HepG2 (cell line): ENCODE measurements at regions not wholly inside any gene's neighbourhood (a gene's known extent, or its start where the extent isn't known, plus 50 kb on each side); places are given as distances from the start of the nearest gene placed in this dataset.
A peak's percentile ranks its signal among the peaks of the same experiment; 100 is the strongest.

Experiments
- ATAC-seq: fragments of 200-7000 bp; cut with Tn5 transposase; 3 replicates; pipeline ENCODE4 v1.9.1; 2020; ENCODE audit warnings: mild to moderate bottlenecking, moderate library complexity
- BruUV-seq: library from RNA; stranded (reverse); fragments of 400-500 nt; replicated peaks from 2 replicates; lab custom pipeline; 2021; lab: Mats Ljungman, UMichigan
- CTCF ChIA-PET: fragments of 300-600 bp; formaldehyde crosslinking; extraction: SDS; loops from one replicate; lab custom pipeline; 2021; ENCODE audit warnings: low total read pairs, inconsistent platforms, low intra/inter-chr PET ratio; lab: Yijun Ruan, JAX
- POLR2A ChIA-PET: fragments of 350-600 bp; sonication (Branson Sonifier 250); formaldehyde crosslinking; loops from one replicate; lab custom pipeline; 2020; ENCODE audit warnings: antibody characterized with exemption, inconsistent platforms; lab: Yijun Ruan, JAX
- DNase-seq: peaks from one replicate; pipeline ENCODE4 v3.0.0-alpha.2; 2015; ENCODE audit warnings: low spot score
- FAIRE-seq: peaks from 3 replicates; lab custom pipeline; 2011; peaks lifted over from hg19 to GRCh38; lab: Jason Lieb, UNC
- H2AFZ ChIP-seq: one replicate; pipeline ENCODE4 v1.6.1; 2011; ENCODE audit warnings: low read length, inconsistent platforms
- H3K27ac ChIP-seq: fragments of 300-600 bp; 3 replicates; pipeline ENCODE4 v1.8.0; 2011; ENCODE audit warnings: mixed run types, mild to moderate bottlenecking, mixed read lengths, low read length, inconsistent platforms; ENCODE audit not compliant: insufficient read depth; ENCODE audit errors: extremely low read length
- H3K27me3 ChIP-seq, 2 experiments: fragments of 200-600 bp in 1 of 2; 2 replicates in 1 of 2; 3 replicates in 1 of 2; pipeline versions ENCODE4 v1.6.0 to v1.8.0; 2011; ENCODE audit warnings: low read length in 2 of 2, mild to moderate bottlenecking in 2 of 2, moderate library complexity in 2 of 2, inconsistent platforms in 1 of 2; ENCODE audit not compliant: insufficient read depth in 2 of 2, control insufficient read depth in 1 of 2
- H3K36me3 ChIP-seq, 2 experiments: fragments of 200-600 bp in 1 of 2; replicated peaks in 1 of 2; 2 replicates in 1 of 2; 3 replicates in 1 of 2; pipeline versions ENCODE4 v1.5.1 to v1.8.0; 2011; ENCODE audit warnings: low read length in 2 of 2, inconsistent platforms in 1 of 2; ENCODE audit not compliant: insufficient read depth in 2 of 2, control insufficient read depth in 1 of 2
- H3K4me1 ChIP-seq: 2 replicates; pipeline ENCODE4 v1.5.1; 2012; ENCODE audit warnings: low read length, inconsistent platforms; ENCODE audit not compliant: insufficient read depth
- H3K4me2 ChIP-seq: 2 replicates; pipeline ENCODE4 v1.6.0; 2011; ENCODE audit warnings: low read depth, low read length, inconsistent platforms
- H3K4me3 ChIP-seq, 3 experiments: fragments of 200-600 bp in 1 of 3; sonication (generic), shearing (Covaris generic) in 1 of 3; replicated peaks in 1 of 3; 2 replicates each; pipeline ENCODE4 v1.5.1; 2011 to 2016; ENCODE audit warnings: low read length in 3 of 3, inconsistent platforms in 2 of 3, low read depth in 2 of 3, mild to moderate bottlenecking in 2 of 3, control low read depth in 1 of 3, mixed read lengths in 1 of 3; ENCODE audit not compliant: insufficient read depth in 1 of 3
- H3K79me2 ChIP-seq: one replicate; pipeline ENCODE4 v1.6.1; 2011; ENCODE audit warnings: low read length, inconsistent platforms; ENCODE audit not compliant: insufficient read depth
- H3K9ac ChIP-seq: 2 replicates; pipeline ENCODE4 v1.6.0; 2011; ENCODE audit warnings: mild to moderate bottlenecking, low read depth, low read length, inconsistent platforms; ENCODE audit not compliant: insufficient read depth
- H3K9me3 ChIP-seq: 2 replicates; pipeline ENCODE4 v1.5.1; 2012; ENCODE audit warnings: mild to moderate bottlenecking, low read length
- H4K20me1 ChIP-seq: 2 replicates; pipeline ENCODE4 v1.6.0; 2011; ENCODE audit warnings: inconsistent platforms, mild to moderate bottlenecking, low read length, moderate library complexity; ENCODE audit not compliant: insufficient read depth
- CEBPB ChIP-seq: IDR thresholded peaks from 2 replicates; pipeline ENCODE4 v1.6.1; 2011; ENCODE audit warnings: low read depth, low read length, improper control_type of control experiment, borderline replicate concordance
- CREB1 ChIP-seq, 2 experiments: fragments of 450-650 bp in 1 of 2; IDR thresholded peaks; 2 replicates each; pipeline ENCODE4 v1.6.1; 2016 to 2017; ENCODE audit warnings: control low read depth in 1 of 2, mild to moderate bottlenecking in 1 of 2, missing compliant biosample characterization in 1 of 2, missing genetic modification characterization in 1 of 2
- MAX ChIP-seq: IDR thresholded peaks from 2 replicates; pipeline ENCODE4 v1.6.1; 2012; ENCODE audit warnings: inconsistent platforms
- STAT5B ChIP-seq: sonication (generic); formaldehyde crosslinking; IDR thresholded peaks from 2 replicates; pipeline ENCODE4 v1.4.0; 2020; ENCODE audit warnings: missing genetic modification reagents
- TBP ChIP-seq: sonication (generic); formaldehyde crosslinking; IDR thresholded peaks from 2 replicates; pipeline ENCODE4 v1.5.0; 2020; ENCODE audit warnings: missing genetic modification reagents
- TERF1 ChIP-seq: sonication (generic); formaldehyde crosslinking; IDR thresholded peaks from 2 replicates; pipeline ENCODE4 v1.8.0; 2022; ENCODE audit warnings: mild to moderate bottlenecking, missing genetic modification reagents, moderate library complexity
- ZFP36 ChIP-seq: fragments of 150-350 bp; IDR thresholded peaks from 2 replicates; pipeline ENCODE4 v1.6.1; 2018; ENCODE audit warnings: borderline replicate concordance, low read length, low read depth; ENCODE audit not compliant: partially characterized antibody
- ZHX1 ChIP-seq: sonication (generic); formaldehyde crosslinking; IDR thresholded peaks from 2 replicates; pipeline ENCODE4 v1.8.1; 2022; ENCODE audit warnings: low read depth, mild to moderate bottlenecking, missing genetic modification reagents
- ZNF430 ChIP-seq: sonication (generic); formaldehyde crosslinking; IDR thresholded peaks from 2 replicates; pipeline ENCODE4 v1.9.0; 2021; ENCODE audit warnings: mild to moderate bottlenecking, missing genetic modification reagents
- WGBS: methylation state at CpG from one replicate; pipeline ENCODE4 v1.1.6; 2017; ENCODE audit warnings: low lambda C conversion rate; 5-methylcytosine and 5-hydroxymethylcytosine counted together
- in situ Hi-C: cut with HindIII; loops from 2 replicates; pipeline ENCODE4 v1.10.0; 2017; ENCODE audit warnings: low pct_unique_long_range_greater_than_20kb; ENCODE audit not compliant: extremely low pct_ligation_motif_present
- intact Hi-C: fragments of 100-400 bp; cut with micrococcal nuclease; formaldehyde crosslinking; loops from one replicate; pipeline ENCODE4 v1.10.0; 2022; ENCODE audit not compliant: unreplicated experiment
- TF ChIP-seq, protein P1 (sequence below): sonication (generic); formaldehyde crosslinking; IDR thresholded peaks from 2 replicates; pipeline ENCODE4 v1.4.0; 2020; ENCODE audit warnings: mild to moderate bottlenecking, missing genetic modification reagents
- TF ChIP-seq, protein P2 (sequence below): sonication (generic); formaldehyde crosslinking; IDR thresholded peaks from 2 replicates; pipeline ENCODE4 v1.8.0; 2023; ENCODE audit warnings: mild to moderate bottlenecking, missing genetic modification reagents

DNA sequence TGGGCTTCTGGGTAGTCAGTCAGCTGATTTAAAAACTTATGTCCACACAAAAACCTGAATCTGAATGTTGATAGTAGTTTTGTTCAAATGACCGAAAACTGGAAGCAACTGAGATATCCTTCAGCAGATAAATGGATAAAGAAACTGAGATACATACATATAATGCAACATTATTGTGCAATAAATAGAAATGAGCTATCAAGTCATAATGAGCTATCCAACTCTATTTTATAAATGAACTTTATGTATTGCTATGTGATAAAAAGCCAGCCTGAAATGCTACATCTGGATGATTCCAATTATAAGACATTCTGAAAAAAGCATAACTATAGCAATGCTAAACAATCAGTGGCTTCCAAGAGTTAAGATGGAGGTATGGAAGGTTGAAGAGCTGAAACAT, 748.7 kb downstream of the TNS3 start:
- DNase-seq: no peak
- no peaks in the 10 kb centered on the region for H4K20me1 ChIP-seq
- in situ Hi-C loops (no loop called here), intact Hi-C loops (no loop called here)
- H3K79me2 ChIP-seq: no peaks in the 10 kb centered on the region
- TF ChIP-seq ZFP36: no peak
- TF ChIP-seq CEBPB: peak; percentile 48; the same call in 1 of the 2 replicates
- CTCF ChIA-PET: no interaction called here
- H3K27ac ChIP-seq: no peak overlapping the region
- no peak for FAIRE-seq
- no peak overlapping the region for H3K9ac ChIP-seq
- H3K27me3 ChIP-seq: no peaks in the 10 kb centered on the region
- BruUV-seq: no TSS peak
- no peak overlapping the region for H2AFZ ChIP-seq
- WGBS: 3% methylated on average over 1 of the region's 1 CpG
- no peaks in the 10 kb centered on the region for H3K4me1 ChIP-seq
- no peaks in the 10 kb centered on the region for H3K9me3 ChIP-seq
- POLR2A ChIA-PET: no interaction called here
- H3K36me3 ChIP-seq: no peaks in the 10 kb centered on the region
- no peak overlapping the region for H3K4me3 ChIP-seq
- no peak overlapping the region for H3K4me2 ChIP-seq
- ATAC-seq: no peak

- H3K36me3 ChIP-seq: no peaks in the 10 kb centered on the region
- no peak for ATAC-seq
- no peaks in the 10 kb centered on the region for H3K4me1 ChIP-seq
- no peak for DNase-seq
- intact Hi-C loops: no loop called here
- H2AFZ ChIP-seq: no peak overlapping the region
- H3K27ac ChIP-seq: no peak overlapping the region
- 0% methylated on average over 2 of the region's 2 CpGs for WGBS
- no peaks in the 10 kb centered on the region for H3K79me2 ChIP-seq
- CTCF ChIA-PET: no interaction called here
- H3K4me2 ChIP-seq: no peak overlapping the region
- no peak for FAIRE-seq
- H4K20me1 ChIP-seq: no peaks in the 10 kb centered on the region
- no TSS peak for BruUV-seq
- H3K9me3 ChIP-seq: no peaks in the 10 kb centered on the region
- in situ Hi-C loops: no loop called here
- POLR2A ChIA-PET: no interaction called here
- H3K27me3 ChIP-seq: no peaks in the 10 kb centered on the region
- no peak overlapping the region for H3K4me3 ChIP-seq
- no peak overlapping the region for H3K9ac ChIP-seq
- no peak for TF ChIP-seq STAT5B (CRISPR knock-in tag)
- no peak for TF ChIP-seq TBP (CRISPR knock-in tag)
- TF ChIP-seq, protein P1, sequence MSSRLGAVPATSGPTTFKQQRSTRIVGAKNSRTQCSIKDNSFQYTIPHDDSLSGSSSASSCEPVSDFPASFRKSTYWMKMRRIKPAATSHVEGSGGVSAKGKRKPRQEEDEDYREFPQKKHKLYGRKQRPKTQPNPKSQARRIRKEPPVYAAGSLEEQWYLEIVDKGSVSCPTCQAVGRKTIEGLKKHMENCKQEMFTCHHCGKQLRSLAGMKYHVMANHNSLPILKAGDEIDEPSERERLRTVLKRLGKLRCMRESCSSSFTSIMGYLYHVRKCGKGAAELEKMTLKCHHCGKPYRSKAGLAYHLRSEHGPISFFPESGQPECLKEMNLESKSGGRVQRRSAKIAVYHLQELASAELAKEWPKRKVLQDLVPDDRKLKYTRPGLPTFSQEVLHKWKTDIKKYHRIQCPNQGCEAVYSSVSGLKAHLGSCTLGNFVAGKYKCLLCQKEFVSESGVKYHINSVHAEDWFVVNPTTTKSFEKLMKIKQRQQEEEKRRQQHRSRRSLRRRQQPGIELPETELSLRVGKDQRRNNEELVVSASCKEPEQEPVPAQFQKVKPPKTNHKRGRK (CRISPR knock-in tag): no peak
- no peak for TF ChIP-seq MAX
- TF ChIP-seq TERF1 (CRISPR knock-in tag): no peak
- TF ChIP-seq CREB1 (IDR thresholded peaks at IDR 0.05): no peak
- no peak for TF ChIP-seq CREB1 (CRISPR knock-in tag; IDR thresholded peaks at IDR 0.05)
- TF ChIP-seq ZHX1: no peak
- TF ChIP-seq, protein P2, sequence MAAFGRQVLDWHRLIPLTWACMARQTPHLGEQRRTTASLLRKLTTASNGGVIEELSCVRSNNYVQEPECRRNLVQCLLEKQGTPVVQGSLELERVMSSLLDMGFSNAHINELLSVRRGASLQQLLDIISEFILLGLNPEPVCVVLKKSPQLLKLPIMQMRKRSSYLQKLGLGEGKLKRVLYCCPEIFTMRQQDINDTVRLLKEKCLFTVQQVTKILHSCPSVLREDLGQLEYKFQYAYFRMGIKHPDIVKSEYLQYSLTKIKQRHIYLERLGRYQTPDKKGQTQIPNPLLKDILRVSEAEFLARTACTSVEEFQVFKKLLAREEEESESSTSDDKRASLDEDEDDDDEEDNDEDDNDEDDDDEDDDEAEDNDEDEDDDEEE (CRISPR knock-in tag): no peak
- TF ChIP-seq ZNF430 (CRISPR knock-in tag): no peak
Measured at GRCh38 chr7:46832136-46832535, 749.8 kb downstream of the TNS3 start.
